GM19463 (cell line): ENCODE measurements at regions not wholly inside any gene's neighbourhood (a gene's known extent, or its start where the extent isn't known, plus 50 kb on each side); places are given as distances from the start of the nearest gene placed in this dataset.

Experiments used
- ATAC-seq: cut with Tn5 transposase; IDR thresholded peaks from one replicate; pipeline ENCODE4 v1.9.1; 2021; ENCODE audit warnings: mild to moderate bottlenecking, moderate library complexity; ENCODE audit not compliant: unreplicated experiment

- ATAC-seq = no peak
Measured at GRCh38 chr14:96617635-96618034, 115.5 kb downstream of the PAPOLA start.

GRCh38 chr14:96622926-96623325 is 120.7 kb downstream of the PAPOLA start:
- ATAC-seq = no peak

- no peak for ATAC-seq
Measured at GRCh38 chr14:96623676-96624484, 121.7 kb downstream of the PAPOLA start.

- no peak for ATAC-seq
Measured at GRCh38 chr14:96624661-96625425, 122.7 kb downstream of the PAPOLA start.

DNA sequence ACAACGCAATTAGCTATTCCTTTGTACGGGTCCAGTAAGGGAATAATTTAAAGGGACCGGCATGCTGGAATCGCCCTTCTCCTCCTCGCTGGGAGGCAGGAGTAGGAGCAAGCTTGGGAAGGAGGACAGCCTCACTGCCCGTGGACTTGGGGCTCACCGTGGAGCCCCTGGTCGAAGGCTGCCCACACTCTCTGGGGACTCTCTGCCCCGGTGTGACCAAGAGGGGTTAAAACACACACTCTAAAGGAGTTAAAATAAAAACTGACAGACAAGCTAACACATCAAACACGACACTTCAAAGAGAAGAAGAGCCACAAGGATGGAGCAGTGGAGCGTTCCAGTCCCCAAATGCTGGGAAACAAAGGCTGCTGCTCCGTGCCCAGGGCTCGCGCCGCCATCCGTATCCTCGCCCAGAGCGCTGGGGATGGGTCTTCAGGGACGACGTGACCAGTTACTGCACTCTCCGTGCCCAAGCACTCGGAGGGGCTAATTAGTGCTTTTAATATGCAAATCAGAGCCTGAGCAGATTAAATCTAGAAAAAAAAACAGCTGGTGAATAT is 123.3 kb downstream of the PAPOLA start:
- no peak for ATAC-seq

DNA sequence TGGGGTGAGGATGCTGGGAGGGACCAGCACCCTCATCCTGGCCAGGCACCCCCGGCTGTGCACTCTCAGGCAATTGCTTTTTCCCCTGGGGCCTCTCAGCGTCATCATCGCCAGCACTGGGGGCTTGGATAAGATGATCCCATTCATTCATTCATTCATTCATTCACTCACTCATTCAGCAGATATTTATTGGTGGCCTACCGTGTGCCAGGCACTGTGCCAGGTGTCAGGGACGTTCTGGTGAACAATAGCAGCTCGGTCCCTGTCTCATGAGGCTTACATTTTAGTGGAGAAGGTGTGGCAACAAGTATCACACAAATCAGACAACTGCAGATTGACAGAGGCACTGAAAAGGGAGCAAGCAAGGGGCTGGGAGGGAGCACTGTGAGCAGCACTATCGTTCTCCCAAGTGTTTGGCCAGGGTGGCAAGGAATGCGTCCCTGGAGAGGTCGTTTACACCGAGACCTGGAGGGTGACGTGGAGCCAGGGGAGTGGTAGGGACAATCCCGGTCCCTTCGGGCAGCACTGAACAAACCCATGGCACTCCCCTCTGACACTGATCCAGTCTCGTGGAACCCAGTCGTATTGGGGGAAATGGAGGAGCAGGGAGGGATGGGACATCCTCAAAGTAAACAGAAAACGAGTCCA is 124.1 kb downstream of the PAPOLA start:
- no peak for ATAC-seq

GRCh38 chr14:96626916-96627315 is 124.7 kb downstream of the PAPOLA start:
- no peak for ATAC-seq

- ATAC-seq = no peak
Measured at GRCh38 chr14:96627386-96627785, 125.2 kb downstream of the PAPOLA start.

- no peak for ATAC-seq
Measured at GRCh38 chr14:96627811-96628775, 125.9 kb downstream of the PAPOLA start.

- ATAC-seq = no peak
Measured at GRCh38 chr14:96629082-96629481, 126.9 kb downstream of the PAPOLA start.

- no peak for ATAC-seq
Measured at GRCh38 chr14:96629558-96630222, 127.5 kb downstream of the PAPOLA start.

DNA sequence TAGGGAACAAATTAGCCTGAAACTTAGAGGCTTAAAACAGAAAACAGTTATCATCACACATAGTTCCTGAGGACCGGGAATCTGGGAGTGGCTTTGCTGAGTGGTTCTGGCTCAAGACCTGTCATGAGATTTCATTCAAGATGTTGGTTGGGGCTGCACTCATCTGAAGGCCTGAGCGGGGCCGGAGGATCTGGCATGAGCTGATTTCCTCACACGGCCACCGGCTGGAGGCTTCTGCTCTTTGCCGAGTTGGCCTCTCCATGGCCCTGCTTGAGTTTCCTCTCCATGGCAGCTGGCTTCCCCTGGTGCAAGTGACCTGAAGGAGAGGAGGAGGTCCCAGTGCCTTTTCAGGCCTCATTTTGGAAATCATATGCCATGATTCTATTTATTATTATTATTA is 128.1 kb downstream of the PAPOLA start:
- no peak for ATAC-seq

DNA sequence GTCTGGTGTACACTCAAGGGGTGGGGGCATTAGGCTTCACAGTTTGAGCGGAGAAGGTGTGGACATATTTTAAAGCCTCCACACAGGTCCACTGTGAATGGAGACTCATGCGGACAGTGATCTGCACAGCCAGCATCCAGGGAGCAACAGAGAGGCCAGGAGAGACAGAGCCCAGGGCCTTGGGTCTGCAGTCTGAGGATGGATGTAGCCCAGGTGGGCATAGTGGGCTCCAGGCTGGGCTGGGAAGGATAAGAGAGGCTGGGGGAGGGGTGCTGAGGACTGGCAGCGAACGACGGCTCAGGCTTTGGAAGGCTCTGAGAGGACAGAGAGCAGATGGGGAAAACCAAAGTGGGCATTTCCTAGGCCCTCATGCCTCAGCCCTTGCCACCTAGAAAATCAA is 128.8 kb downstream of the PAPOLA start:
- ATAC-seq = no peak

DNA sequence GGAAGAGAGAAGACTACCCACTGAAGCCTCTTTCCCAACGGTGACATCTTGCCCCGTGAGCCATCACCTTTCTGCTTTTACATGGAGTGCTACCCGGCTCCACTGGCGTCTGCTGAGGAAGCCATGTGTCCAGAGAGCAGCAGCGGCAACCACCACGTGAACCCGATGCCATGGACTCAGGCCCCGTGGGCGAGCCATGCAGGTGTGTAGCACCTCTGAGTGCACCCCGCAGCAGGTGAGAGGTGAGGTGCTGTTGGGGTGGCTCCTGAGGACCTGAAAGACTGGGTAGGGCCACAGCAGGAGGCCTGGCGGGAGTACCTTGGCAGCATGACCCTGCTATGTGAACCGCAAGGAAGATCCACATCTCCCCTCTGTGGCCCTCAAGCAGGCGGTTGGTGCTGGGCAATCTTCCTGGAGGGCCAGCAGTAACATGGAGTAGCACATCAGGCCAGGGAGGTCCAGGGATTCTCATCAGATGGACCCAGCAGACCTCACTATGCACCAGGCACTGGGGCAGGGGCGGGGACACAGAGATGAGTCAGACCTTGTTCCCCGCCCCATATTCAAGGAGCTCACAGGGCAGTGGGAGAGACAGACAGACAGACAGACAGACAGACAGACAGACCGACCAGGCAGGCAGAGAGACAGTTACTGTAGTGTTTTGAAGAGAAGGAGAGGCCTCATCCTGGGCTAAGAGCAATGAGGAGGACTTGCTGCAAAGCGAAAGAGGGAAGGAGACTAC is 129.6 kb downstream of the PAPOLA start:
- no peak for ATAC-seq

- no peak for ATAC-seq
Measured at GRCh38 chr14:96632363-96632758, 130.2 kb downstream of the PAPOLA start.

GRCh38 chr14:96633096-96633495 is 130.9 kb downstream of the PAPOLA start:
- ATAC-seq = no peak

DNA sequence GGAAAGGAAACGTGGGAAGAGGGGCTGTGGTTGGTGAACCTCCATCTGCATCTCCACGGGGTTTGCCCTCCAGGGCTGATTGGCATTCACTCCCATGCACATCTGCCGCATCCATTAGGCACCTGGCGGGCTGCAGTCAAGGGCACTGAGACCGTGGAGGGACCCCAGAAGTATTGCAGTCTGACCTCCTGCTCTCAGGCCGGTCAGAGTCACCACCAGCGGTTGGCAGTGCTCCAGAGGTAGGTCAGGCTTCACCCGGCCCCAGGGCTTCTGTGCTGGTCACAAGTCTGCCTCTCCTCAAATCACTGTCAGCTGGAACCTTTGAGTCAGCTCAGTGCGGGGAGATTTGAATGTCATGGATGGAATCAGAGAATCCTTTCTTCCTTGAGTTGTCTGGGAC is 132.3 kb downstream of the PAPOLA start:
- ATAC-seq = no peak

GRCh38 chr14:96634896-96635295 is 132.7 kb downstream of the PAPOLA start:
- ATAC-seq = no peak

DNA sequence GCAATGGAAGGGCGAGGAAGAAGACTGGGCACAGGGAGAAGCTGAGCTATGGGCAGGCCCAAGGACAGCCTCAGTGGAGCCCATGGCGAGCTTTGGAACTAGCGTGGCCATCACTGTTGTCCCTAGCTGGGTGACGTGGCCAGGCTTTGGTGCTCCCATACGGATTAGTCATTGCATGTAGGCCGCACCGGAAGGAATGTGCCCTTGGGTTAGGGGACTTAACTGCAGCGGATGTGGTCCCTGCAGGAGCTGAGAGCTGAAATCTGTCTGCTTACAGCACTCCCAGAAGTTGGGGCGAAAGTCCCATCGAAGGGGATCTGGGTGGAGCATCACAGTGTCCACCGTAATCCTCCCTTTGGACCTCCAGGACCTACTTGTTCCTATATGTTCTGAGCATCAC is 133.7 kb downstream of the PAPOLA start:
- ATAC-seq = no peak
